Stomach (tissue), 4 donors: ENCODE measurements at regions not wholly inside any gene's neighbourhood (a gene's known extent, or its start where the extent isn't known, plus 50 kb on each side); places are given as distances from the start of the nearest gene placed in this dataset.

Experiments
- CTCF ChIP-seq, 7 experiments: fragments of 450-650 bp in 4 of 7; fragments of 200-600 bp in 3 of 7; sonication (generic) in 3 of 7; IDR thresholded peaks; one replicate each; pipeline ENCODE4 v1.5.1; 2016 to 2019; ENCODE audit warnings: antibody characterized with exemption in 7 of 7, control low read depth in 2 of 7, mild to moderate bottlenecking in 1 of 7
- POLR2A ChIP-seq, 4 donors: fragments of 450-650 bp; IDR thresholded peaks; one replicate each; pipeline ENCODE4 v1.6.1; 2016; ENCODE audit warnings: antibody characterized with exemption in 4 of 4, control low read depth in 2 of 4, mild to moderate bottlenecking in 1 of 4, moderate library complexity in 1 of 4

DNA sequence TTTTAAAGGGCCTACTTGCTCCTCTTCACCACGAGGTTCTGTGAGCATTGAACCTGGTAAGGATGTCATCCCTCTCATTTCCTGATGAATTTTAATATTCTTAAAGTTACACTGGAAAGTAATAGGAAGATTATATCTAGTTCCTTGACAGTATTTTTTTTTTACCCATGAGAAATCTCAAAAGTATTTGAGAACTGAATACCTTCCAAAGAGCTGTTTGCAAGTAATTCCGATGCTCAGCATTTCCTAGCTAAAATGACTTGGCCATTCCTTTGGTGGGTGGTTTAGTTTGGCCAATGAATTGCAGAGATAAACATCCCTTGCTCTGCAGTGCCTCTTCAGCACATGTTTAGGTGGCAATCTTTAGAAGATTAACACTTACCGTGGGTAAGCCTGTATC lies 110.2 kb upstream of the WDR1 start:
- TF ChIP-seq POLR2A (IDR thresholded peaks at IDR 0.05) (no peak), CTCF (IDR thresholded peaks at IDR 0.05) (no peak)
